Right lobe of liver (tissue), 4 donors: ENCODE measurements at regions not wholly inside any gene's neighbourhood (a gene's known extent, or its start where the extent isn't known, plus 50 kb on each side); places are given as distances from the start of the nearest gene placed in this dataset.
A peak's percentile ranks its signal among the peaks of the same experiment; 100 is the strongest.

Experiments used
- POLR2A ChIP-seq: fragments of 450-650 bp; IDR thresholded peaks from one replicate; pipeline ENCODE4 v1.6.1; 2017; ENCODE audit warnings: antibody characterized with exemption, mild to moderate bottlenecking
- TF ChIP-seq, protein P1 (sequence below), 4 donors: fragments of 200-600 bp in 3 of 4; fragments of 450-650 bp in 1 of 4; IDR thresholded peaks; one replicate each; pipeline versions ENCODE4 v1.5.1 to v1.8.0; 2016 to 2022; ENCODE audit warnings: antibody characterized with exemption in 4 of 4, mild to moderate bottlenecking in 2 of 4
- donor health status: DM: no; HTN: no; CAD: no.
- donor health status: DM: no; HTN: no; CAD: no.
- donor health status: DM: no; HTN: yes; CAD: no.

DNA sequence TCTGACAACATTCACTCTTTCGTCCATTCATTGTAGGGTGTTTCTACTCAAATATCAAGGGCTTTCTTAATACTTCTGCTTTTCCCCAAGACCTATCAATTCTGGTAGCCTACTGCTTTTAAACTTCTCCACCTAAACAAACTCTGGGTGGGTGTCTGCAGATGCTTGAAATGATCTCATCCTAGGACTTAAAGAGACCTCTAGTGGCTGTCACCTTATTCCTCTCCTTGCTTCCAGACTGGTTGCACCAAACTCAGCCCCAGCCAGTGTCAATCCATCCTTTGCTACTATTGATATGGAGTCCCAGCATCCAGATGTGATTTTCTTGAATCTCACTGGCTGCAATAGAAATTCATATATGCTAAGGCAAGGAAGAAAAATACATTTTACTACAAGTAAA is 274.7 kb downstream of the NXPE2 start:
- TF ChIP-seq, protein P1, sequence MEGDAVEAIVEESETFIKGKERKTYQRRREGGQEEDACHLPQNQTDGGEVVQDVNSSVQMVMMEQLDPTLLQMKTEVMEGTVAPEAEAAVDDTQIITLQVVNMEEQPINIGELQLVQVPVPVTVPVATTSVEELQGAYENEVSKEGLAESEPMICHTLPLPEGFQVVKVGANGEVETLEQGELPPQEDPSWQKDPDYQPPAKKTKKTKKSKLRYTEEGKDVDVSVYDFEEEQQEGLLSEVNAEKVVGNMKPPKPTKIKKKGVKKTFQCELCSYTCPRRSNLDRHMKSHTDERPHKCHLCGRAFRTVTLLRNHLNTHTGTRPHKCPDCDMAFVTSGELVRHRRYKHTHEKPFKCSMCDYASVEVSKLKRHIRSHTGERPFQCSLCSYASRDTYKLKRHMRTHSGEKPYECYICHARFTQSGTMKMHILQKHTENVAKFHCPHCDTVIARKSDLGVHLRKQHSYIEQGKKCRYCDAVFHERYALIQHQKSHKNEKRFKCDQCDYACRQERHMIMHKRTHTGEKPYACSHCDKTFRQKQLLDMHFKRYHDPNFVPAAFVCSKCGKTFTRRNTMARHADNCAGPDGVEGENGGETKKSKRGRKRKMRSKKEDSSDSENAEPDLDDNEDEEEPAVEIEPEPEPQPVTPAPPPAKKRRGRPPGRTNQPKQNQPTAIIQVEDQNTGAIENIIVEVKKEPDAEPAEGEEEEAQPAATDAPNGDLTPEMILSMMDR (IDR thresholded peaks at IDR 0.05) = peak in 1 of 4 donors; percentile 11
- no peak for TF ChIP-seq POLR2A
